Hepatocyte (in vitro differentiated cells): ENCODE measurements at regions not wholly inside any gene's neighbourhood (a gene's known extent, or its start where the extent isn't known, plus 50 kb on each side); places are given as distances from the start of the nearest gene placed in this dataset.

Experiments
- DNase-seq: peaks from one replicate; pipeline ENCODE4 v3.0.0-alpha.2; 2016; ENCODE audit warnings: low spot score
- H2AFZ ChIP-seq: fragments of 200-600 bp; sonication (generic); 2 replicates; pipeline ENCODE4 v1.6.0; 2016; ENCODE audit warnings: antibody characterized with exemption, mild to moderate bottlenecking
- H3K27ac ChIP-seq: fragments of 200-600 bp; sonication (generic); 2 replicates; pipeline ENCODE4 v1.5.1; 2016; ENCODE audit warnings: mild to moderate bottlenecking
- H3K27me3 ChIP-seq: fragments of 200-600 bp; sonication (generic); 2 replicates; pipeline ENCODE4 v1.6.1; 2016
- H3K36me3 ChIP-seq: fragments of 200-600 bp; sonication (generic); replicated peaks from 2 replicates; pipeline ENCODE4 v1.5.1; 2016; ENCODE audit warnings: low read depth; ENCODE audit not compliant: insufficient read depth
- H3K4me1 ChIP-seq: fragments of 200-600 bp; sonication (generic); 2 replicates; pipeline ENCODE4 v1.5.1; 2016; ENCODE audit warnings: mild to moderate bottlenecking, moderate library complexity; ENCODE audit not compliant: insufficient read depth
- H3K4me2 ChIP-seq: fragments of 200-600 bp; sonication (generic); 2 replicates; pipeline ENCODE4 v1.6.0; 2016
- H3K4me3 ChIP-seq: fragments of 200-600 bp; sonication (generic); 2 replicates; pipeline ENCODE4 v1.5.1; 2016; ENCODE audit warnings: mild to moderate bottlenecking
- H3K79me2 ChIP-seq: fragments of 200-600 bp; sonication (generic); 2 replicates; pipeline ENCODE4 v1.6.0; 2017; ENCODE audit warnings: mild to moderate bottlenecking
- H3K9me2 ChIP-seq: fragments of 200-600 bp; sonication (generic); replicated peaks from 2 replicates; pipeline ENCODE4 v1.6.0; 2017; ENCODE audit warnings: mild to moderate bottlenecking; ENCODE audit not compliant: insufficient read depth
- H3K9me3 ChIP-seq: fragments of 200-600 bp; sonication (generic); 2 replicates; pipeline ENCODE4 v1.5.1; 2016; ENCODE audit warnings: low read depth, mild to moderate bottlenecking
- H4K20me1 ChIP-seq: fragments of 200-600 bp; sonication (generic); 2 replicates; pipeline ENCODE4 v1.6.0; 2016; ENCODE audit warnings: mild to moderate bottlenecking; ENCODE audit not compliant: insufficient read depth, poor library complexity, severe bottlenecking
- EZH2 ChIP-seq: fragments of 200-600 bp; sonication (generic); IDR thresholded peaks from 2 replicates; pipeline ENCODE4 v1.6.1; 2016; ENCODE audit warnings: antibody characterized with exemption, mild to moderate bottlenecking, borderline replicate concordance
- EZH2phosphoT487 ChIP-seq: fragments of 200-600 bp; sonication (generic); IDR thresholded peaks from one replicate; pipeline ENCODE4 v1.6.1; 2018; ENCODE audit warnings: antibody characterized with exemption, mild to moderate bottlenecking, low read depth, moderate library complexity; ENCODE audit not compliant: unreplicated experiment, severe bottlenecking
- WGBS: methylation state at CpG from one replicate; pipeline ENCODE4 v1.1.6; 2016; ENCODE audit warnings: low lambda C conversion rate; ENCODE audit errors: missing lambda C conversion rate; 5-methylcytosine and 5-hydroxymethylcytosine counted together
- TF ChIP-seq, protein P1 (sequence below): fragments of 200-600 bp; sonication (generic); IDR thresholded peaks from 2 replicates; pipeline ENCODE4 v1.5.1; 2016; ENCODE audit warnings: antibody characterized with exemption, mild to moderate bottlenecking; ENCODE audit not compliant: poor library complexity

DNA sequence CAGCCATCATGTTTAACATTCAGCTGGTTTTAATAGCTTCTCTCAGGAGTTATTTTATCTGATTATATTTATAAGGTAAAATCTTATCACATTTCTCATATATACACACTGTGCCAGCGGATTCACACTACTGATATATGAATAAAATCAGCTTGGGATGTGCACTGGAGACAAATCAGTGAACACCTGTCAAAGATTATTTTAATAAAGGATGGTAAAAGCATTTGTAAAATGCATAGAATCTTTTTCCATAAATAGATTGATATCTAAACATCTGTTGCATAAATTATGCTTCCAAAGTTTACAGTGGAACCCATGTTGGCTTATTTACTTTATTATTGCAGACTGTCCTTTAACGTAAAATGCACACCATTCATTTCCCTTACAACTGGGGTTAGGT, 1125.8 kb upstream of the CNTN5 start:
- TF ChIP-seq EZH2 (no peak), EZH2phosphoT487 (no peak)
- TF ChIP-seq, protein P1, sequence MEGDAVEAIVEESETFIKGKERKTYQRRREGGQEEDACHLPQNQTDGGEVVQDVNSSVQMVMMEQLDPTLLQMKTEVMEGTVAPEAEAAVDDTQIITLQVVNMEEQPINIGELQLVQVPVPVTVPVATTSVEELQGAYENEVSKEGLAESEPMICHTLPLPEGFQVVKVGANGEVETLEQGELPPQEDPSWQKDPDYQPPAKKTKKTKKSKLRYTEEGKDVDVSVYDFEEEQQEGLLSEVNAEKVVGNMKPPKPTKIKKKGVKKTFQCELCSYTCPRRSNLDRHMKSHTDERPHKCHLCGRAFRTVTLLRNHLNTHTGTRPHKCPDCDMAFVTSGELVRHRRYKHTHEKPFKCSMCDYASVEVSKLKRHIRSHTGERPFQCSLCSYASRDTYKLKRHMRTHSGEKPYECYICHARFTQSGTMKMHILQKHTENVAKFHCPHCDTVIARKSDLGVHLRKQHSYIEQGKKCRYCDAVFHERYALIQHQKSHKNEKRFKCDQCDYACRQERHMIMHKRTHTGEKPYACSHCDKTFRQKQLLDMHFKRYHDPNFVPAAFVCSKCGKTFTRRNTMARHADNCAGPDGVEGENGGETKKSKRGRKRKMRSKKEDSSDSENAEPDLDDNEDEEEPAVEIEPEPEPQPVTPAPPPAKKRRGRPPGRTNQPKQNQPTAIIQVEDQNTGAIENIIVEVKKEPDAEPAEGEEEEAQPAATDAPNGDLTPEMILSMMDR: no peak
- Histone ChIP-seq H4K20me1 (no peaks in the 10 kb centered on the region), H3K79me2 (no peaks in the 10 kb centered on the region), H3K27ac (no peak overlapping the region), H3K27me3 (no peaks in the 10 kb centered on the region), H3K9me3 (no peaks in the 10 kb centered on the region), H2AFZ (no peak overlapping the region), H3K4me3 (no peak overlapping the region), H3K4me1 (no peaks in the 10 kb centered on the region), H3K36me3 (no peaks in the 10 kb centered on the region), H3K4me2 (no peak overlapping the region), H3K9me2 (peaks cover 3% of the 10 kb centered on the region)
- WGBS: 82% methylated on average over 2 of the region's 2 CpGs
- DNase-seq: no peak

GRCh38 chr11:97895572-97895971, 1125.2 kb upstream of the CNTN5 start:
- Histone ChIP-seq H3K4me3 (no peak overlapping the region), H3K36me3 (no peaks in the 10 kb centered on the region), H3K27ac (no peak overlapping the region), H3K9me2 (peaks cover 3% of the 10 kb centered on the region), H3K27me3 (no peaks in the 10 kb centered on the region), H3K4me2 (no peak overlapping the region), H3K9me3 (no peaks in the 10 kb centered on the region), H3K79me2 (no peaks in the 10 kb centered on the region), H4K20me1 (no peaks in the 10 kb centered on the region), H3K4me1 (no peaks in the 10 kb centered on the region), H2AFZ (no peak overlapping the region)
- TF ChIP-seq, protein P1: no peak
- TF ChIP-seq EZH2phosphoT487 (no peak), EZH2 (no peak)
- 89% methylated on average over 3 of the region's 3 CpGs for WGBS
- no peak for DNase-seq

DNA sequence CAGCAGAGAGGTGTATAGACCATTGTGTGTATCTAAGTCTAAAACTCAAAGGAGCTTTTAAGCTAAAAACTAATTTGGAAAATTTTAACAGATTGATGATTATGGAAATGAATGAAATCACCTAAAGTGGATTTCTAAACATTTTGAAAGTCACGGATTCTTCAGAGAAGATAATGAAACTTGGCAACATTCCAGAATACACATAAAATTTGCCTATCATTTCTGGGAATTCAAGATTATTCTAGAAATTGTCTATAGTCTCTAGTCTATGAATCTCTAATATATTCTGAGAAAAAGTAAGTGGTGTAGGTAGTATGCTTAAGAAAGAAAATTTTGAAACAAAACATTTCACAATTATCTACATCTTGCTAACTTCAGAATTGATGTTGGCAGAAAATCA, 1117.9 kb upstream of the CNTN5 start:
- TF ChIP-seq, protein P1: no peak
- TF ChIP-seq EZH2phosphoT487 (no peak), EZH2 (no peak)
- DNase-seq: no peak
- no peaks in the 10 kb centered on the region for H3K27me3 ChIP-seq
- 97% methylated on average over 1 of the region's 1 CpG for WGBS
- H3K4me2 ChIP-seq: no peak overlapping the region
- no peaks in the 10 kb centered on the region for H3K36me3 ChIP-seq
- H3K9me2 ChIP-seq: no peaks in the 10 kb centered on the region
- H2AFZ ChIP-seq: no peak overlapping the region
- no peaks in the 10 kb centered on the region for H4K20me1 ChIP-seq
- H3K4me1 ChIP-seq: no peaks in the 10 kb centered on the region
- H3K4me3 ChIP-seq: no peak overlapping the region
- no peaks in the 10 kb centered on the region for H3K79me2 ChIP-seq
- H3K9me3 ChIP-seq: no peaks in the 10 kb centered on the region
- H3K27ac ChIP-seq: no peak overlapping the region

- Histone ChIP-seq H3K27me3 (no peaks in the 10 kb centered on the region), H3K4me1 (no peaks in the 10 kb centered on the region), H2AFZ (no peak overlapping the region), H3K9me3 (no peaks in the 10 kb centered on the region), H3K4me3 (no peak overlapping the region), H3K27ac (no peak overlapping the region), H3K4me2 (no peak overlapping the region), H3K9me2 (no peaks in the 10 kb centered on the region), H3K79me2 (no peaks in the 10 kb centered on the region), H3K36me3 (no peaks in the 10 kb centered on the region), H4K20me1 (no peaks in the 10 kb centered on the region)
- DNase-seq: no peak
- TF ChIP-seq EZH2: no peak
- TF ChIP-seq, protein P1: no peak
- no peak for TF ChIP-seq EZH2phosphoT487
Measured at GRCh38 chr11:97905101-97905500, 1115.6 kb upstream of the CNTN5 start.
